Testis (tissue), 2 donors: ENCODE measurements at regions not wholly inside any gene's neighbourhood (a gene's known extent, or its start where the extent isn't known, plus 50 kb on each side); places are given as distances from the start of the nearest gene placed in this dataset.

Experiments
- POLR2A ChIP-seq: fragments of 450-650 bp; IDR thresholded peaks from one replicate; pipeline ENCODE4 v1.6.1; 2017; ENCODE audit warnings: antibody characterized with exemption, mild to moderate bottlenecking, moderate library complexity
- TF ChIP-seq, protein P1 (sequence below), 3 experiments: fragments of 450-650 bp in 2 of 3; fragments of 200-600 bp in 1 of 3; sonication (generic) in 1 of 3; IDR thresholded peaks; one replicate each; pipeline ENCODE4 v1.5.1; 2016 to 2019; ENCODE audit warnings: antibody characterized with exemption in 3 of 3, mild to moderate bottlenecking in 2 of 3, moderate library complexity in 1 of 3

DNA sequence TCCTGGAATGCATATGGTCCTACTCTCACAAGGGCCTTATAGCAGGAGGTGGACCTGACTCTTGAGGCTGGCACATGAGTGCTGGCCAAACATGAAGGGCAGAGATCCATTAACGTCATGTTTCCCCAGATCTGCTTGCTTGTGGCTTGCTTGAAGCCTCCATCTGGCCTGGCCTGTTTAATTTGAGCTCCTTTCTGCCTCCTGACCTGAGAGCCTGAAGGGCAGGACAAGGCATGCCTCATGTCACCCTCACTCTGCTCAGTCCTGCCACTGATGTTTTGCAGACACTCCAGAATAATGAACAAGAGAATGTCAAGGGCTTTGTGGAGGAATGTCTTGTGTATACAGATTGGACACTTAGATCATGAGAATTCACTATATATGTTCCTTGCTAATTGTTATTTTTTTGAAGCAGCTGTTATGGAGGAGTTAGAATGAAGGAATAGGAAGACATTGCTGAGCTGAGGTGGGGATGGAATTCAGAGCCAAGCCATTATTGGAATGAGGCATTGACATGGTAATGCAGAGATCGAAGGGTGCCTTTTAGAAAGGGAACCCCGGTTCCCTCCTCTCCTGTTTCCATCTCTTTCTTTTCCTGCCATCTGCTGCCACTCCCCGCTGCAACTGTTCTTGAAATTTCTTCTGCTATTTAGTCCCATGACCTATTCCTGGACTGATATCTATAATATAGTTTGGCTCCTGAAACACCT lies 457.0 kb upstream of the PROX1 start:
- TF ChIP-seq, protein P1, sequence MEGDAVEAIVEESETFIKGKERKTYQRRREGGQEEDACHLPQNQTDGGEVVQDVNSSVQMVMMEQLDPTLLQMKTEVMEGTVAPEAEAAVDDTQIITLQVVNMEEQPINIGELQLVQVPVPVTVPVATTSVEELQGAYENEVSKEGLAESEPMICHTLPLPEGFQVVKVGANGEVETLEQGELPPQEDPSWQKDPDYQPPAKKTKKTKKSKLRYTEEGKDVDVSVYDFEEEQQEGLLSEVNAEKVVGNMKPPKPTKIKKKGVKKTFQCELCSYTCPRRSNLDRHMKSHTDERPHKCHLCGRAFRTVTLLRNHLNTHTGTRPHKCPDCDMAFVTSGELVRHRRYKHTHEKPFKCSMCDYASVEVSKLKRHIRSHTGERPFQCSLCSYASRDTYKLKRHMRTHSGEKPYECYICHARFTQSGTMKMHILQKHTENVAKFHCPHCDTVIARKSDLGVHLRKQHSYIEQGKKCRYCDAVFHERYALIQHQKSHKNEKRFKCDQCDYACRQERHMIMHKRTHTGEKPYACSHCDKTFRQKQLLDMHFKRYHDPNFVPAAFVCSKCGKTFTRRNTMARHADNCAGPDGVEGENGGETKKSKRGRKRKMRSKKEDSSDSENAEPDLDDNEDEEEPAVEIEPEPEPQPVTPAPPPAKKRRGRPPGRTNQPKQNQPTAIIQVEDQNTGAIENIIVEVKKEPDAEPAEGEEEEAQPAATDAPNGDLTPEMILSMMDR (IDR thresholded peaks at IDR 0.05) = no peak
- TF ChIP-seq POLR2A = no peak
